ENCODE measurements at regions not wholly inside any gene's neighbourhood (a gene's known extent, or its start where the extent isn't known, plus 50 kb on each side); places are given as distances from the start of the nearest gene placed in this dataset.

GRCh38 chr14:38507299-38507698 lies 251.4 kb upstream of the CLEC14A start:
- no peak for DNase-seq (ENCODE audit: low spot score)

GRCh38 chr14:38505973-38506249 lies 250.0 kb upstream of the CLEC14A start:
- DNase-seq (ENCODE audit: low spot score) = no peak

GRCh38 chr14:38505221-38505972 lies 249.5 kb upstream of the CLEC14A start:
- no peak for DNase-seq (ENCODE audit: low spot score)

GRCh38 chr14:38504175-38504574 lies 248.3 kb upstream of the CLEC14A start:
- no peak for DNase-seq (ENCODE audit: low spot score)

- no peak for DNase-seq (ENCODE audit: low spot score)
These were observed 246.3 kb upstream of the CLEC14A start for GRCh38 chr14:38502239-38502638.

- DNase-seq (ENCODE audit: low spot score) = no peak
These were observed 244.2 kb upstream of the CLEC14A start for GRCh38 chr14:38500125-38500524.

- no peak for DNase-seq (ENCODE audit: low spot score)
These were observed 240.2 kb upstream of the CLEC14A start for GRCh38 chr14:38496092-38496491.

- no peak for DNase-seq (ENCODE audit: low spot score)
These were observed 234.4 kb upstream of the CLEC14A start for GRCh38 chr14:38490273-38490672.

- no peak for DNase-seq (ENCODE audit: low spot score)
These were observed 229.1 kb upstream of the CLEC14A start for GRCh38 chr14:38485026-38485425.

GRCh38 chr14:38481952-38482678 lies 226.2 kb upstream of the CLEC14A start:
- no peak for DNase-seq (ENCODE audit: low spot score)

- DNase-seq (ENCODE audit: low spot score) = no peak
These were observed 213.3 kb upstream of the CLEC14A start for GRCh38 chr14:38469156-38469555.

- DNase-seq (ENCODE audit: low spot score) = no peak
These were observed 186.3 kb upstream of the CLEC14A start for GRCh38 chr14:38442208-38442607.

GRCh38 chr14:38432186-38432585 lies 176.3 kb upstream of the CLEC14A start:
- DNase-seq (ENCODE audit: low spot score) = no peak

- no peak for DNase-seq (ENCODE audit: low spot score)
These were observed 175.3 kb upstream of the CLEC14A start for GRCh38 chr14:38431156-38431555.

GRCh38 chr14:38430522-38430921 lies 174.6 kb upstream of the CLEC14A start:
- DNase-seq (ENCODE audit: low spot score) = no peak

GRCh38 chr14:38425324-38425976 lies 169.6 kb upstream of the CLEC14A start:
- no peak for DNase-seq (ENCODE audit: low spot score)

- no peak for DNase-seq (ENCODE audit: low spot score)
These were observed 164.2 kb upstream of the CLEC14A start for GRCh38 chr14:38420048-38420447.

- no peak for DNase-seq (ENCODE audit: low spot score)
These were observed 163.7 kb upstream of the CLEC14A start for GRCh38 chr14:38419579-38419978.

GRCh38 chr14:38412654-38413053 lies 156.8 kb upstream of the CLEC14A start:
- DNase-seq (ENCODE audit: low spot score) = no peak

- no peak for DNase-seq (ENCODE audit: low spot score)
These were observed 154.5 kb upstream of the CLEC14A start for GRCh38 chr14:38410442-38410841.

GRCh38 chr14:38409071-38409705 lies 153.3 kb upstream of the CLEC14A start:
- no peak for DNase-seq (ENCODE audit: low spot score)

- no peak for DNase-seq (ENCODE audit: low spot score)
These were observed 150.2 kb upstream of the CLEC14A start for GRCh38 chr14:38405851-38406635.

Measured in CD4-positive, alpha-beta T cell treated with Interleukin-2 at 100 ng/mL for 4 hours (primary cell).